ENCODE measurements at regions not wholly inside any gene's neighbourhood (a gene's known extent, or its start where the extent isn't known, plus 50 kb on each side); places are given as distances from the start of the nearest gene placed in this dataset.

GRCh38 chr2:222771832-222772231 lies 89.0 kb upstream of the ACSL3 start:
- CTCF ChIA-PET: no interaction called here

GRCh38 chr2:222774941-222775340 lies 85.9 kb upstream of the ACSL3 start:
- no peak overlapping the region for H3K4me3 ChIP-seq (ENCODE audit: low read depth, low read length)
- CTCF ChIA-PET: no interaction called here
- TF ChIP-seq, protein P1, sequence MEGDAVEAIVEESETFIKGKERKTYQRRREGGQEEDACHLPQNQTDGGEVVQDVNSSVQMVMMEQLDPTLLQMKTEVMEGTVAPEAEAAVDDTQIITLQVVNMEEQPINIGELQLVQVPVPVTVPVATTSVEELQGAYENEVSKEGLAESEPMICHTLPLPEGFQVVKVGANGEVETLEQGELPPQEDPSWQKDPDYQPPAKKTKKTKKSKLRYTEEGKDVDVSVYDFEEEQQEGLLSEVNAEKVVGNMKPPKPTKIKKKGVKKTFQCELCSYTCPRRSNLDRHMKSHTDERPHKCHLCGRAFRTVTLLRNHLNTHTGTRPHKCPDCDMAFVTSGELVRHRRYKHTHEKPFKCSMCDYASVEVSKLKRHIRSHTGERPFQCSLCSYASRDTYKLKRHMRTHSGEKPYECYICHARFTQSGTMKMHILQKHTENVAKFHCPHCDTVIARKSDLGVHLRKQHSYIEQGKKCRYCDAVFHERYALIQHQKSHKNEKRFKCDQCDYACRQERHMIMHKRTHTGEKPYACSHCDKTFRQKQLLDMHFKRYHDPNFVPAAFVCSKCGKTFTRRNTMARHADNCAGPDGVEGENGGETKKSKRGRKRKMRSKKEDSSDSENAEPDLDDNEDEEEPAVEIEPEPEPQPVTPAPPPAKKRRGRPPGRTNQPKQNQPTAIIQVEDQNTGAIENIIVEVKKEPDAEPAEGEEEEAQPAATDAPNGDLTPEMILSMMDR (IDR thresholded peaks at IDR 0.05; ENCODE audit: insufficient read depth, low read length, missing control alignments): no peak
- POLR2A ChIA-PET: no interaction called here
- no peak for DNase-seq (ENCODE audit: low read depth, low spot score)

More at GRCh38 chr2:222771832-222772231, 89.0 kb upstream of the ACSL3 start:
- DNase-seq (ENCODE audit: low read depth, low spot score): no peak
- POLR2A ChIA-PET: no interaction called here
- no peak overlapping the region for H3K4me3 ChIP-seq (ENCODE audit: low read depth, low read length)
- TF ChIP-seq, protein P1 (IDR thresholded peaks at IDR 0.05; ENCODE audit: insufficient read depth, low read length, missing control alignments): no peak

- TF ChIP-seq, protein P1 (IDR thresholded peaks at IDR 0.05; ENCODE audit: insufficient read depth, low read length, missing control alignments): no peak
- POLR2A ChIA-PET: no interaction called here
- H3K4me3 ChIP-seq (ENCODE audit: low read depth, low read length): no peak overlapping the region
Observed at GRCh38 chr2:222776792-222777191, 84.0 kb upstream of the ACSL3 start.

DNA sequence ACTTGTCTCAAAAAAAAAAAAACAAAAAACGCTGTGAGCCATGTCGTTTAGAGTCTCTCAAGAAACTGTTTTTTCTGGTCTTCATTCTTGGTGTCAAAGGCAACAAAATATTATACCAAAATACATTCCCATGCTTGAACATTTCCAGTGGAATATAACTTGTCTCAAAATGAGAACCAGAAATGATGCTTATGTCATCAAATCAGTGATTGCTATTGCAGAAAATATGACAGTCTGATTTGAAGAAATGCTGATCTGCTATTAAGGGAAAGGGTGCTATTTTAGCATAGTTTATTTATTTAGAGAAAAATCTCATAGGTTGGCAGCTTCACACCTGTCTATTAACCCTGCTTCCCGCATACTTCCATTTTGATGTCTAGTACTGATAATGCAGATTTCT lies 82.4 kb upstream of the ACSL3 start:
- ChIA-PET CTCF (interaction anchor here (1.2 kb wide), 1 partner anchor 12 kb away, joined by 3 read pairs; no protein-coding TSS in a partner anchor), POLR2A (interaction anchor here (0.7 kb wide), 1 partner anchor 127 kb away, joined by 3 read pairs; no protein-coding TSS in a partner anchor)
- DNase-seq (ENCODE audit: low read depth, low spot score): no peak

More at GRCh38 chr2:222776792-222777191, 84.0 kb upstream of the ACSL3 start:
- CTCF ChIA-PET: no interaction called here
- DNase-seq (ENCODE audit: low read depth, low spot score): no peak

GRCh38 chr2:222779145-222779832 lies 81.5 kb upstream of the ACSL3 start:
- no peak overlapping the region for H3K4me3 ChIP-seq (ENCODE audit: low read depth, low read length)
- TF ChIP-seq, protein P1 (IDR thresholded peaks at IDR 0.05; ENCODE audit: insufficient read depth, low read length, missing control alignments): no peak
- DNase-seq (ENCODE audit: low read depth, low spot score): no peak
- POLR2A ChIA-PET: interaction anchor here (0.7 kb wide), 1 partner anchor 126 kb away, joined by 3 read pairs; no protein-coding TSS in a partner anchor
- CTCF ChIA-PET: interaction anchor here (1.0 to 1.6 kb wide), 3 partner anchors 12 to 18 kb away, joined by 3 to 6 read pairs (median 3); no protein-coding TSS in a partner anchor

More for the DNA sequence above, 82.4 kb upstream of the ACSL3 start:
- H3K4me3 ChIP-seq (ENCODE audit: low read depth, low read length): no peak overlapping the region
- TF ChIP-seq, protein P1 (IDR thresholded peaks at IDR 0.05; ENCODE audit: insufficient read depth, low read length, missing control alignments): no peak

DNA sequence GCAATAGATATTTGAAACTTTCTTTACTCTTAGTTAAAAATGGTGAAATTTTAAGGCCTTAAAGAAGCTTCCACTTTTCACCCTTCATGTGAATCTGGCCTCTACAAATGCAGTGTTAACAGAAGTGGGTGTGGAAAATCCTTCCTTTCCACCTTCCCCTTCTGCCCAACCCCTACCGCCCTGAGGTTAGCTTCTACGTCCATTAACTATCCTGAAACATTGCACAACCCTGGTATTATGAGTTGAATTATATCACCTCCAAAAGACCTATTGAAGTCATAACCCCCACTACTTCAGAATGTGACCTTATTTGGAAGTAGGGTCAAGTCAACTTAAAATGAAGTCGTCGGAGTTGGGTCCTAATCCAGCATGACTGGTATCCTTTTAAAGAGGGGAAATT lies 80.8 kb upstream of the ACSL3 start:
- ChIA-PET CTCF (interaction anchor here (1.0 to 1.6 kb wide), 2 partner anchors 17 to 18 kb away, joined by 3 to 6 read pairs; no protein-coding TSS in a partner anchor), POLR2A (no interaction called here)
- H3K4me3 ChIP-seq (ENCODE audit: low read depth, low read length): no peak overlapping the region
- no peak for DNase-seq (ENCODE audit: low read depth, low spot score)
- TF ChIP-seq, protein P1 (IDR thresholded peaks at IDR 0.05; ENCODE audit: insufficient read depth, low read length, missing control alignments): no peak
